ENCODE measurements at regions not wholly inside any gene's neighbourhood (a gene's known extent, or its start where the extent isn't known, plus 50 kb on each side); places are given as distances from the start of the nearest gene placed in this dataset.

DNA sequence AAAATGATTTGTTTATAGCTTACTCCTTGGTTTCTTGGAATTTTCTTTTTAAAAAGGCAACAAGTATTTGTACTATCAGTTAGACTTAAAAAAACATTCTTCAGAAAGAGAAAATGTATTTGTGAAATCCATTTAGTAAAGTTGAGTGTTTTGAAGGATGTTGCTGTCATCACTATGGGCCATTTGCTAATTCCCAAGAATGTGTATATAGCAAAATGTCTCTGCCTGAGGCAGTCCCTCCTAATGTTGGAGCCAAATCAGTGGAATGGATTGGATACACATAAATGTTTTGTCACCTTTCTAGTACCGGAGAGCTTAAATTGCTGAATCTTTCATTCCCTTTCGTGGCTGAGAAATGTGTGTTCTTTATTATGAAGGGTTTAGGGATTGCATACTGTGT lies 890.2 kb upstream of the ZEB2 start:
- TF ChIP-seq, protein P1, sequence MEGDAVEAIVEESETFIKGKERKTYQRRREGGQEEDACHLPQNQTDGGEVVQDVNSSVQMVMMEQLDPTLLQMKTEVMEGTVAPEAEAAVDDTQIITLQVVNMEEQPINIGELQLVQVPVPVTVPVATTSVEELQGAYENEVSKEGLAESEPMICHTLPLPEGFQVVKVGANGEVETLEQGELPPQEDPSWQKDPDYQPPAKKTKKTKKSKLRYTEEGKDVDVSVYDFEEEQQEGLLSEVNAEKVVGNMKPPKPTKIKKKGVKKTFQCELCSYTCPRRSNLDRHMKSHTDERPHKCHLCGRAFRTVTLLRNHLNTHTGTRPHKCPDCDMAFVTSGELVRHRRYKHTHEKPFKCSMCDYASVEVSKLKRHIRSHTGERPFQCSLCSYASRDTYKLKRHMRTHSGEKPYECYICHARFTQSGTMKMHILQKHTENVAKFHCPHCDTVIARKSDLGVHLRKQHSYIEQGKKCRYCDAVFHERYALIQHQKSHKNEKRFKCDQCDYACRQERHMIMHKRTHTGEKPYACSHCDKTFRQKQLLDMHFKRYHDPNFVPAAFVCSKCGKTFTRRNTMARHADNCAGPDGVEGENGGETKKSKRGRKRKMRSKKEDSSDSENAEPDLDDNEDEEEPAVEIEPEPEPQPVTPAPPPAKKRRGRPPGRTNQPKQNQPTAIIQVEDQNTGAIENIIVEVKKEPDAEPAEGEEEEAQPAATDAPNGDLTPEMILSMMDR (IDR thresholded peaks at IDR 0.05), result no peak
- no peak for TF ChIP-seq POLR2A (IDR thresholded peaks at IDR 0.05)

All from uterus (tissue), 2 donors.